OCI-LY7 (cell line): ENCODE measurements at regions not wholly inside any gene's neighbourhood (a gene's known extent, or its start where the extent isn't known, plus 50 kb on each side); places are given as distances from the start of the nearest gene placed in this dataset.

ENCODE experiments used
- BruUV-seq: library from RNA; stranded (reverse); fragments of 400-500 nt; replicated peaks from 2 replicates; lab custom pipeline; 2021; lab: Mats Ljungman, UMichigan
- CTCF ChIA-PET: fragments of 300-600 bp; sonication (Branson Sonifier 250); formaldehyde crosslinking; loops from one replicate; lab custom pipeline; 2022; ENCODE audit warnings: antibody characterized with exemption; ENCODE audit not compliant: unreplicated experiment; lab: Charles Lee
- POLR2A ChIA-PET: fragments of 300-600 bp; sonication (Branson Sonifier 250); formaldehyde crosslinking; loops from one replicate; lab custom pipeline; 2022; ENCODE audit warnings: antibody characterized with exemption; lab: Charles Lee
- DNase-seq: peaks from one replicate; pipeline ENCODE4 v3.0.0-alpha.2; 2015; ENCODE audit warnings: low spot score
- H2AFZ ChIP-seq: fragments of 200-600 bp; sonication (generic), shearing (Covaris generic); 2 replicates; pipeline ENCODE4 v1.6.1; 2014; ENCODE audit warnings: mild to moderate bottlenecking, antibody characterized with exemption, low read length, moderate library complexity
- H3K27ac ChIP-seq: fragments of 200-600 bp; sonication (generic); 2 replicates; pipeline ENCODE4 v1.5.1; 2014; ENCODE audit warnings: mixed run types, low read depth, mild to moderate bottlenecking, moderate library complexity, low read length, inconsistent platforms; ENCODE audit not compliant: poor library complexity, severe bottlenecking
- H3K36me3 ChIP-seq: fragments of 200-600 bp; sonication (generic); 2 replicates; pipeline ENCODE4 v1.6.1; 2014; ENCODE audit warnings: mild to moderate bottlenecking, antibody characterized with exemption, low read length, moderate library complexity, mixed read lengths; ENCODE audit not compliant: insufficient read depth
- H3K4me1 ChIP-seq: fragments of 200-600 bp; sonication (generic); 2 replicates; pipeline ENCODE4 v1.5.1; 2014; ENCODE audit warnings: mild to moderate bottlenecking, low read length; ENCODE audit not compliant: insufficient read depth, poor library complexity, severe bottlenecking
- H3K4me2 ChIP-seq: fragments of 200-600 bp; sonication (generic); 2 replicates; pipeline ENCODE4 v1.6.1; 2014; ENCODE audit warnings: mild to moderate bottlenecking, low read length
- H3K4me3 ChIP-seq: fragments of 200-600 bp; sonication (generic); 2 replicates; pipeline ENCODE4 v1.5.1; 2014; ENCODE audit warnings: mild to moderate bottlenecking, low read depth, low read length; ENCODE audit not compliant: poor library complexity, severe bottlenecking
- H3K79me2 ChIP-seq: fragments of 200-600 bp; sonication (generic); 2 replicates; pipeline ENCODE4 v1.6.1; 2016; ENCODE audit warnings: low read depth, mild to moderate bottlenecking, low read length, moderate library complexity, mixed read lengths; ENCODE audit not compliant: insufficient read depth
- H3K9me2 ChIP-seq: fragments of 200-600 bp; sonication (generic); 2 replicates; pipeline ENCODE4 v1.6.1; 2016; ENCODE audit warnings: mild to moderate bottlenecking, low read length, mixed read lengths; ENCODE audit not compliant: insufficient read depth
- H3K9me3 ChIP-seq: fragments of 200-600 bp; sonication (generic); 2 replicates; pipeline ENCODE4 v1.6.1; 2014; ENCODE audit warnings: mild to moderate bottlenecking, mixed run types, low read length, mixed read lengths
- H4K20me1 ChIP-seq: fragments of 200-600 bp; sonication (generic); 2 replicates; pipeline ENCODE4 v1.6.1; 2014; ENCODE audit warnings: mild to moderate bottlenecking, antibody characterized with exemption, low read length, moderate library complexity, mixed read lengths; ENCODE audit not compliant: insufficient read depth
- EZH2phosphoT487 ChIP-seq: fragments of 200-600 bp; sonication (generic); IDR thresholded peaks from 2 replicates; pipeline ENCODE4 v1.6.1; 2018; ENCODE audit warnings: low read depth, borderline replicate concordance, mild to moderate bottlenecking, mixed run types, antibody characterized with exemption, low read length, moderate library complexity, mixed read lengths
- intact Hi-C: fragments of 100-400 bp; cut with micrococcal nuclease; formaldehyde crosslinking; loops from one replicate; pipeline ENCODE4 v1.10.0; 2022; ENCODE audit not compliant: unreplicated experiment
- TF ChIP-seq, protein P1 (sequence below): fragments of 200-600 bp; sonication (generic); conservative IDR thresholded peaks from 2 replicates; pipeline ENCODE4 v1.5.1; 2014; ENCODE audit warnings: mild to moderate bottlenecking, antibody characterized with exemption, low read length, moderate library complexity, mixed read lengths

DNA sequence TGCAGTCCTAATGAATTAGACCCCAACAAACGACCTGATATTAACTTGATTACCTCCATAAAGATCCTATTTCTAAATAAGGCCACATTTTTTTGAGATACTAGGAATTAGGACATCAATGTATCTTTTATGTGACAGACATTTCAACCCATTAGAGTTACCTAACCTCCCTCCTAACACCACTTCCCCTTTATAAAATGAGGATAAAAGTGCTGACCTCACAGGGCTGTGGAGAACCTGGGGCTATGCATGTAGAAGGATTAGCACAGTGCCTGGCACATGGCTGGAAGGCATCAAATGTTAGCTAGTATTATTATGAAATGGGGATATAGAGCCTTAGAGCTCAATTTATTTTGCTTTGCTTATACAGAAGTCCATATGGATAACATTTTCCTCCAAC lies 53.5 kb upstream of the LRRN1 start:
- DNase-seq, result peak; percentile 5
- intact Hi-C loops, result no loop called here
- Histone ChIP-seq H3K36me3 (no peaks in the 10 kb centered on the region), H3K9me3 (no peaks in the 10 kb centered on the region), H4K20me1 (no peaks in the 10 kb centered on the region), H3K9me2 (no peaks in the 10 kb centered on the region), H2AFZ (peak overlapping the region; percentile 81), H3K4me1 (peaks cover 26% of the 10 kb centered on the region), H3K4me2 (peak overlapping the region; percentile 71), H3K79me2 (no peaks in the 10 kb centered on the region), H3K4me3 (no peak overlapping the region), H3K27ac (peak overlapping the region; percentile 60)
- ChIA-PET CTCF (no interaction called here), POLR2A (interaction anchor here (0.8 to 1.3 kb wide), 2 partner anchors 10 to 33 kb away, joined by 3 to 4 read pairs; no protein-coding TSS in a partner anchor)
- no TSS peak for BruUV-seq
- TF ChIP-seq, protein P1, sequence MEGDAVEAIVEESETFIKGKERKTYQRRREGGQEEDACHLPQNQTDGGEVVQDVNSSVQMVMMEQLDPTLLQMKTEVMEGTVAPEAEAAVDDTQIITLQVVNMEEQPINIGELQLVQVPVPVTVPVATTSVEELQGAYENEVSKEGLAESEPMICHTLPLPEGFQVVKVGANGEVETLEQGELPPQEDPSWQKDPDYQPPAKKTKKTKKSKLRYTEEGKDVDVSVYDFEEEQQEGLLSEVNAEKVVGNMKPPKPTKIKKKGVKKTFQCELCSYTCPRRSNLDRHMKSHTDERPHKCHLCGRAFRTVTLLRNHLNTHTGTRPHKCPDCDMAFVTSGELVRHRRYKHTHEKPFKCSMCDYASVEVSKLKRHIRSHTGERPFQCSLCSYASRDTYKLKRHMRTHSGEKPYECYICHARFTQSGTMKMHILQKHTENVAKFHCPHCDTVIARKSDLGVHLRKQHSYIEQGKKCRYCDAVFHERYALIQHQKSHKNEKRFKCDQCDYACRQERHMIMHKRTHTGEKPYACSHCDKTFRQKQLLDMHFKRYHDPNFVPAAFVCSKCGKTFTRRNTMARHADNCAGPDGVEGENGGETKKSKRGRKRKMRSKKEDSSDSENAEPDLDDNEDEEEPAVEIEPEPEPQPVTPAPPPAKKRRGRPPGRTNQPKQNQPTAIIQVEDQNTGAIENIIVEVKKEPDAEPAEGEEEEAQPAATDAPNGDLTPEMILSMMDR, result no peak
- TF ChIP-seq EZH2phosphoT487, result no peak

DNA sequence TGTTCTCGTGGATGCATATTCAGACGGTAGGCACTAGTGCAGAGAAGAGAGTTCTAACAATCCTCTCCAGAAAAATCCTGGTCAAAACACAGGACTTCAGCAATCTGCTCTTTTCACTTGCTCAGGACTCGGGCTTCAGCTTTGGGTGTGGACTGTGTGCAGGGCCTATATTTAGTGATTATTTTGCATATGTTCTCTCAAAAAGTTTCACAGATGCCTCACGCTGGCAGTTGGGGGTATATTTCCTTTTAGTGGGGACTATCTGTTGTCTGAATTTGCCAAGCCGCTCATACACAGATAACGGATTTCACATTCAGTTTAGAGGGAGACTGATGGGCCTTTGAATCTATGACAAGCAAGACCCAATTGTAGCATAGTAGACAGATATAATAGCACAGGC lies 54.4 kb upstream of the LRRN1 start:
- Histone ChIP-seq H3K4me1 (peaks cover 26% of the 10 kb centered on the region), H3K9me3 (no peaks in the 10 kb centered on the region), H3K27ac (peak overlapping the region; percentile 60), H3K36me3 (no peaks in the 10 kb centered on the region), H3K9me2 (no peaks in the 10 kb centered on the region), H4K20me1 (no peaks in the 10 kb centered on the region), H3K79me2 (no peaks in the 10 kb centered on the region), H3K4me3 (peak overlapping the region; percentile 40), H2AFZ (peak overlapping the region; percentile 96; the same call in 1 of the 2 replicates), H3K4me2 (peak overlapping the region; percentile 71)
- intact Hi-C loops, result no loop called here
- TF ChIP-seq EZH2phosphoT487, result no peak
- TF ChIP-seq, protein P1, result 0 out of 2 replicates have a peak, but pooled peaks have one; percentile 24
- no TSS peak for BruUV-seq
- DNase-seq, result peak; percentile 62
- ChIA-PET CTCF (no interaction called here), POLR2A (interaction anchor here (0.8 to 1.3 kb wide), 2 partner anchors 10 to 33 kb away, joined by 3 to 4 read pairs; no protein-coding TSS in a partner anchor)

DNA sequence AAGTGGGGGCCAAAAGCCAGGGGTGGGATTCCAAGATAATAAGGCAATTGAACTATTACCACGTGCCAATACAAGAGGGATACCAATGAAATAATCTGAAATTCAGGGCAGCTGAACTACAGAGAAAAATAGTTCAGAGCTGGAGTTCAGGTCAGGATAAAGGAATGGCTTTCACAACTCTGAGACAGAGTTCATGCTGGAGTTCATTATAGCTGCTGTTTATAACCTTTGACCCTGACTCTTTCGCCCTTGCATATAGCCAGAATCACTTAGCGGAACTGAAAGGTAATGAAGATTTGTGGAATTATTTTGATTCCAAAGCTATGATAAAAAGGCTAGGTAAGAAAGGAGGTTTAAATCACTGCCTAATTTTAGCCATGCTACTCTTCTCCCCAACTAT lies 55.5 kb upstream of the LRRN1 start:
- H2AFZ ChIP-seq, result peak overlapping the region; percentile 96
- H3K79me2 ChIP-seq, result no peaks in the 10 kb centered on the region
- intact Hi-C loops, result no loop called here
- peak overlapping the region; percentile 71; the same call in 1 of the 2 replicates for H3K4me2 ChIP-seq
- no peak for DNase-seq
- peaks cover 26% of the 10 kb centered on the region for H3K4me1 ChIP-seq
- H4K20me1 ChIP-seq, result no peaks in the 10 kb centered on the region
- no peak for TF ChIP-seq EZH2phosphoT487
- H3K9me3 ChIP-seq, result no peaks in the 10 kb centered on the region
- no peaks in the 10 kb centered on the region for H3K9me2 ChIP-seq
- ChIA-PET CTCF (no interaction called here), POLR2A (interaction anchor here (0.8 kb wide), 1 partner anchor 17 kb away, joined by 3 read pairs; no protein-coding TSS in a partner anchor)
- no TSS peak for BruUV-seq
- H3K27ac ChIP-seq, result no peak overlapping the region
- H3K36me3 ChIP-seq, result no peaks in the 10 kb centered on the region
- no peak overlapping the region for H3K4me3 ChIP-seq
